ENCODE measurements at regions not wholly inside any gene's neighbourhood (a gene's known extent, or its start where the extent isn't known, plus 50 kb on each side); places are given as distances from the start of the nearest gene placed in this dataset.
A peak's percentile ranks its signal among the peaks of the same experiment; 100 is the strongest.

DNA sequence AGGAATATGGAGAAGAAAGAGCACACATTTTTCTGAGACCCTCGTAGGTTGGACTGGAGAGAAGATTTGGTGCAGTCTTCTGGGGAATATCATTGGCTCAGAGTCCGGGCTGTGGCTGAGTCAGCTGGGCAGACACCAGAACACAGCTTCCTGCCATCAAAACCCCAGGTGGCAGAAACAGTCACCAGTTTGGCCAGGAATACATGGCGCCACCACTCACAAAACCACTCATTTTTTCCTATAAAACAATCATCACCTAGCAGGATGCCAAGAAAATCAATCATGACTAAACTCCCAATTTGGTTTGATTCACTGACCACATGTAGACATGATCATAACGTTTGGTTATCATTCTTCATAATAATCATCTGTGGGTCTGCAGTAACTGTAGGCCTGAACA is 178.1 kb upstream of the PBX1 start:
- H3K4me3 ChIP-seq: no peak overlapping the region
- no peaks in the 10 kb centered on the region for H3K36me3 ChIP-seq
- peaks cover 11% of the 10 kb centered on the region for H3K4me1 ChIP-seq
- TF ChIP-seq, protein P1, sequence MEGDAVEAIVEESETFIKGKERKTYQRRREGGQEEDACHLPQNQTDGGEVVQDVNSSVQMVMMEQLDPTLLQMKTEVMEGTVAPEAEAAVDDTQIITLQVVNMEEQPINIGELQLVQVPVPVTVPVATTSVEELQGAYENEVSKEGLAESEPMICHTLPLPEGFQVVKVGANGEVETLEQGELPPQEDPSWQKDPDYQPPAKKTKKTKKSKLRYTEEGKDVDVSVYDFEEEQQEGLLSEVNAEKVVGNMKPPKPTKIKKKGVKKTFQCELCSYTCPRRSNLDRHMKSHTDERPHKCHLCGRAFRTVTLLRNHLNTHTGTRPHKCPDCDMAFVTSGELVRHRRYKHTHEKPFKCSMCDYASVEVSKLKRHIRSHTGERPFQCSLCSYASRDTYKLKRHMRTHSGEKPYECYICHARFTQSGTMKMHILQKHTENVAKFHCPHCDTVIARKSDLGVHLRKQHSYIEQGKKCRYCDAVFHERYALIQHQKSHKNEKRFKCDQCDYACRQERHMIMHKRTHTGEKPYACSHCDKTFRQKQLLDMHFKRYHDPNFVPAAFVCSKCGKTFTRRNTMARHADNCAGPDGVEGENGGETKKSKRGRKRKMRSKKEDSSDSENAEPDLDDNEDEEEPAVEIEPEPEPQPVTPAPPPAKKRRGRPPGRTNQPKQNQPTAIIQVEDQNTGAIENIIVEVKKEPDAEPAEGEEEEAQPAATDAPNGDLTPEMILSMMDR (IDR thresholded peaks at IDR 0.05; ENCODE audit: borderline replicate concordance): no peak
- no peak for DNase-seq
- H3K27me3 ChIP-seq (ENCODE audit: low read depth): no peaks in the 10 kb centered on the region
- intact Hi-C loops (cut with micrococcal nuclease): no loop called here
- peaks cover 4% of the 10 kb centered on the region for H3K9me3 ChIP-seq (replicated peaks)
- H3K27ac ChIP-seq (replicated peaks): no peak overlapping the region

DNA sequence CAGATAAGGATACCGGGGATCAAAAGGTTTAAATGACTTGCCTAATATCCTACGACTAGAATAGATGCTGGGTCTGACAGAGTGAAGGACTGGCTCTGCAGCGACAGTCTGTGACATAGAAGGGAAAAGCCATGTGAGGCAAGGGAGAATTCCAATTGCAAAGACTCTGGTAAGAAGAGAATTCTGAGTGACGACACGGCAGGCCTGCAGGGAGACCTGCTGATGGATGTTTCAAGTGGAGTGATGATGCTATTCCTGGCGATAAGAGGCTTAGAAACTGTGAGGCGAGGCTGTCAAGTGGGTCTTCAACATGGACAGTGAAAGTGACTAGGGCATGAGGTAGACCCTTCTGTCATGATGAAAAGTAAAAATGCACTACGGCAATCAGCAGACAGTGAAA is 176.6 kb upstream of the PBX1 start:
- H3K27ac ChIP-seq (replicated peaks): no peak overlapping the region
- H3K9me3 ChIP-seq (replicated peaks): peaks cover 4% of the 10 kb centered on the region
- no peaks in the 10 kb centered on the region for H3K27me3 ChIP-seq (ENCODE audit: low read depth)
- peak; percentile 18 for DNase-seq
- H3K36me3 ChIP-seq: no peaks in the 10 kb centered on the region
- no peak overlapping the region for H3K4me3 ChIP-seq
- intact Hi-C loops (cut with micrococcal nuclease): no loop called here
- TF ChIP-seq, protein P1 (IDR thresholded peaks at IDR 0.05; ENCODE audit: borderline replicate concordance): no peak
- H3K4me1 ChIP-seq: peaks cover 11% of the 10 kb centered on the region

DNA sequence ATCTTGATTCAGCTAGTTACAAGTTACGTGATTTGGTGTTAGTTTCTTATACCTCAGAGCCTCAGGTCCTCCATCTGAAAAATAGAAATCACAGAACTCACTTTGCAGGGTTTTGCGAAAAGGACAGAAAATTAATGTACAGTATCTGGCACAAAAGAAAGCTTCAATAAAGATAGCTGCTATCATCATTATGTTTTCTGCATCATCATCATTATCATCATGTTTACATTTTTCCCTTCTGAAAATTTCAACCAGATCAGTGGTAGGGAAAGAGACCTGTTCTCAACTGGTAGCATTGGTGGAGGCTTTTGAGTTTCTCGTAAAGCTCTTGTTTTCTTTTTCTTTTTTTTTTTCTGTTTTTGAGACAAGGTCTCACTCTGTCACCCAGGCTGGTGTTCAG is 174.7 kb upstream of the PBX1 start:
- intact Hi-C loops (cut with micrococcal nuclease): no loop called here

DNA sequence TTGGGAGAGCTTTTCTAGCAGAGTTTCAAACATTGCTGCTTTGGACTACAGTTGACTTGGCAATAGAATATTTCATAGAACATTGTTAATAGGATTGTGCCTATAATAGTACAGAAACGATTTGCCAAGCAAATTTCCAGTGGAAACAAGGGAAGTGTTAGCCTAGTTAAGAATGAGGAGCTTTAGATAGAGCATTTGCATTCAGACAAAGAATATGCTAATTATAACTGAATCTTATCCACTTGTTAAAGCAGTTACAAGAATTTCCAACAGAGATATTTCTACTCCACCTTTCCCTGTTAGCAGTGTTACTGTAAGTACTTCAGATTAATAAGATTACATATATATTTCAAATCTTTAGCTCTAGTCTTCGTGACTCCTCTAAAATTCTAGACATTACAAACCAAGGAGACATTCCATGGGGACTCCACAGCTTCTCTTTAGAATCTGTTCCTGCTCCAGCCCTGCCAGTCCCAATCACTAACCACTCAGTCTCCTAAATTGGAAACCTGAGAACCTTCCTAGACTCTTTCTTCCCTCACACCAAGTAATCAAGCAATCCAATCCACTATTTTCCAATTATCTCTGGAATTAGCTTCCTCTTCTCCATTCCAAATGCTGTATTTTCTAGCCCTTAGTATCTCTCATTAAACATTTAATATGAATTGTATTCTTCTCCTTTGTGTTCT is 141.8 kb upstream of the PBX1 start:
- Histone ChIP-seq H3K4me1 (no peaks in the 10 kb centered on the region), H3K4me3 (no peak overlapping the region), H3K9me3 (replicated peaks) (no peaks in the 10 kb centered on the region), H3K27ac (replicated peaks) (no peak overlapping the region), H3K27me3 (ENCODE audit: low read depth) (no peaks in the 10 kb centered on the region), H3K36me3 (no peaks in the 10 kb centered on the region)
- intact Hi-C loops (cut with micrococcal nuclease): no loop called here
- DNase-seq: no peak
- TF ChIP-seq, protein P1 (IDR thresholded peaks at IDR 0.05; ENCODE audit: borderline replicate concordance): no peak

More for the DNA sequence above, 174.7 kb upstream of the PBX1 start:
- Histone ChIP-seq H3K4me3 (no peak overlapping the region), H3K36me3 (no peaks in the 10 kb centered on the region), H3K9me3 (replicated peaks) (peaks cover 4% of the 10 kb centered on the region), H3K27me3 (ENCODE audit: low read depth) (no peaks in the 10 kb centered on the region), H3K4me1 (peaks cover 11% of the 10 kb centered on the region), H3K27ac (replicated peaks) (no peak overlapping the region)
- TF ChIP-seq, protein P1 (IDR thresholded peaks at IDR 0.05; ENCODE audit: borderline replicate concordance): no peak
- DNase-seq: no peak

DNA sequence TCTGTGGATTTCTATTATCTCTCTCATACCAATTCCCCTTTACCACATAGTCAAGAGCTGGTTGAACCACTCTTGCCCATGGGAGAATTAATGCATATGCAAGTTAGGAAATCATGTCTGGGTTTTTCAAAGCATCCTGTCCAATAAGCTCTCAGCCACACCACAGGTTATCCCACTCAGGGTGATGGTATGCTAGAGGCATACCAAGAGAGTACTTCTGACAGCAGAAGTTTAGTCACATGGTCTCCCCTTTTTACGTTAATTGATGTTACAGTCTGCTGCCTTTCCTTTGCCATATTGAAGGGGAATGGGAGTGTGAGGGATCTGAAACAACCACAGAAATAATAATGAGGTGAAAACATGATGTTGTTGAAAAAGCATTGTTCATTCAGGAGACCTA is 135.8 kb upstream of the PBX1 start:
- no peak for DNase-seq
- Histone ChIP-seq H3K27ac (replicated peaks) (no peak overlapping the region), H3K9me3 (replicated peaks) (no peaks in the 10 kb centered on the region), H3K27me3 (ENCODE audit: low read depth) (no peaks in the 10 kb centered on the region), H3K4me3 (no peak overlapping the region), H3K4me1 (no peaks in the 10 kb centered on the region), H3K36me3 (no peaks in the 10 kb centered on the region)
- intact Hi-C loops (cut with micrococcal nuclease): no loop called here
- TF ChIP-seq, protein P1 (IDR thresholded peaks at IDR 0.05; ENCODE audit: borderline replicate concordance): no peak
